ENCODE measurements at regions not wholly inside any gene's neighbourhood (a gene's known extent, or its start where the extent isn't known, plus 50 kb on each side); places are given as distances from the start of the nearest gene placed in this dataset.

- TF ChIP-seq EZH2phosphoT487 (IDR thresholded peaks at IDR 0.05; ENCODE audit: borderline replicate concordance, low read length) (no peak), CTCF (IDR thresholded peaks at IDR 0.05; ENCODE audit: low read depth, low read length, poor library complexity, severe bottlenecking) (no peak)
Measured at GRCh38 chr11:82191695-82192094, 542.0 kb downstream of the FAM181B start.
